ENCODE measurements at regions not wholly inside any gene's neighbourhood (a gene's known extent, or its start where the extent isn't known, plus 50 kb on each side); places are given as distances from the start of the nearest gene placed in this dataset.

GRCh38 chr11:29916040-29916439, 100.8 kb downstream of the KCNA4 start:
- no peak for TF ChIP-seq CTCF (IDR thresholded peaks at IDR 0.05; ENCODE audit: borderline replicate concordance, control extremely low read depth, extremely low read depth, insufficient read depth, missing control alignments)
- DNase-seq (ENCODE audit: low spot score) = no peak
- in situ Hi-C loops (cut with MboI; ENCODE audit: low sequenced_read_pairs, unreplicated experiment) = no loop called here

- DNase-seq (ENCODE audit: low spot score) = no peak
- in situ Hi-C loops (cut with MboI; ENCODE audit: low sequenced_read_pairs, unreplicated experiment) = no loop called here
- no peak for TF ChIP-seq CTCF (IDR thresholded peaks at IDR 0.05; ENCODE audit: borderline replicate concordance, control extremely low read depth, extremely low read depth, insufficient read depth, missing control alignments)
Measured at GRCh38 chr11:29914203-29914930, 102.5 kb downstream of the KCNA4 start.

- in situ Hi-C loops (cut with MboI; ENCODE audit: low sequenced_read_pairs, unreplicated experiment) = no loop called here
- no peak for DNase-seq (ENCODE audit: low spot score)
- TF ChIP-seq CTCF (IDR thresholded peaks at IDR 0.05; ENCODE audit: borderline replicate concordance, control extremely low read depth, extremely low read depth, insufficient read depth, missing control alignments) = no peak
Measured at GRCh38 chr11:29913352-29913751, 103.5 kb downstream of the KCNA4 start.

GRCh38 chr11:29900382-29900781, 116.4 kb downstream of the KCNA4 start:
- in situ Hi-C loops (cut with MboI; ENCODE audit: low sequenced_read_pairs, unreplicated experiment) = no loop called here
- TF ChIP-seq CTCF (IDR thresholded peaks at IDR 0.05; ENCODE audit: borderline replicate concordance, control extremely low read depth, extremely low read depth, insufficient read depth, missing control alignments) = no peak
- DNase-seq (ENCODE audit: low spot score) = no peak

- no peak for DNase-seq (ENCODE audit: low spot score)
- in situ Hi-C loops (cut with MboI; ENCODE audit: low sequenced_read_pairs, unreplicated experiment) = no loop called here
- TF ChIP-seq CTCF (IDR thresholded peaks at IDR 0.05; ENCODE audit: borderline replicate concordance, control extremely low read depth, extremely low read depth, insufficient read depth, missing control alignments) = no peak
Measured at GRCh38 chr11:29879560-29879959, 137.3 kb downstream of the KCNA4 start.

GRCh38 chr11:29876192-29876591, 140.6 kb downstream of the KCNA4 start:
- DNase-seq (ENCODE audit: low spot score) = no peak
- no peak for TF ChIP-seq CTCF (IDR thresholded peaks at IDR 0.05; ENCODE audit: borderline replicate concordance, control extremely low read depth, extremely low read depth, insufficient read depth, missing control alignments)
- in situ Hi-C loops (cut with MboI; ENCODE audit: low sequenced_read_pairs, unreplicated experiment) = no loop called here

Measured in GM13976 (cell line).